A673 (cell line): ENCODE measurements at regions not wholly inside any gene's neighbourhood (a gene's known extent, or its start where the extent isn't known, plus 50 kb on each side); places are given as distances from the start of the nearest gene placed in this dataset.

ENCODE experiments used
- BruUV-seq: library from RNA; stranded (reverse); fragments of 400-500 nt; replicated peaks from 2 replicates; lab custom pipeline; 2021; lab: Mats Ljungman, UMichigan
- CTCF ChIA-PET: fragments of 300-600 bp; sonication (Branson Sonifier 250); formaldehyde crosslinking; loops from one replicate; lab custom pipeline; 2022; ENCODE audit warnings: antibody characterized with exemption; lab: Charles Lee
- POLR2A ChIA-PET: fragments of 300-600 bp; sonication (Branson Sonifier 250); formaldehyde crosslinking; loops from one replicate; lab custom pipeline; 2022; ENCODE audit warnings: antibody characterized with exemption; ENCODE audit not compliant: low non-redundant PET; lab: Charles Lee
- DNase-seq: peaks from one replicate; pipeline ENCODE4 v3.0.0-alpha.2; 2015; ENCODE audit warnings: low spot score
- H3K27ac ChIP-seq: fragments of 200-600 bp; sonication (generic); 2 replicates; pipeline ENCODE4 v1.5.1; 2016; ENCODE audit warnings: mixed run types, low read depth, mild to moderate bottlenecking, mixed read lengths, antibody characterized with exemption, low read length; ENCODE audit not compliant: poor library complexity, severe bottlenecking
- H3K27me3 ChIP-seq: fragments of 200-600 bp; sonication (generic); replicated peaks from 2 replicates; pipeline ENCODE4 v1.6.1; 2017; ENCODE audit warnings: mixed run types, low read depth, mild to moderate bottlenecking, mixed read lengths, antibody characterized with exemption, low read length; ENCODE audit not compliant: insufficient read depth, poor library complexity
- H3K36me3 ChIP-seq: fragments of 200-600 bp; sonication (generic); 2 replicates; pipeline ENCODE4 v1.6.1; 2016; ENCODE audit warnings: mixed run types, mild to moderate bottlenecking, mixed read lengths, antibody characterized with exemption, low read length; ENCODE audit not compliant: insufficient read depth, poor library complexity, severe bottlenecking
- H3K4me1 ChIP-seq: fragments of 200-600 bp; sonication (generic); 2 replicates; pipeline ENCODE4 v1.6.1; 2017; ENCODE audit warnings: mixed run types, mild to moderate bottlenecking, mixed read lengths, antibody characterized with exemption, low read length; ENCODE audit not compliant: insufficient read depth, poor library complexity, severe bottlenecking
- H3K4me3 ChIP-seq: fragments of 200-600 bp; sonication (generic); 2 replicates; pipeline ENCODE4 v1.5.1; 2016; ENCODE audit warnings: low read depth, mixed run types, mild to moderate bottlenecking, mixed read lengths, low read length; ENCODE audit not compliant: poor library complexity, severe bottlenecking
- H3K9me3 ChIP-seq: fragments of 200-600 bp; sonication (generic); 2 replicates; pipeline ENCODE4 v1.6.1; 2016; ENCODE audit warnings: mixed run types, low read depth, mild to moderate bottlenecking, mixed read lengths, antibody characterized with exemption, low read length; ENCODE audit not compliant: poor library complexity, severe bottlenecking
- EZH2 ChIP-seq: fragments of 200-600 bp; sonication (generic); IDR thresholded peaks from 2 replicates; pipeline ENCODE4 v1.6.1; 2017; ENCODE audit warnings: borderline replicate concordance, low read depth, mild to moderate bottlenecking, mixed read lengths, antibody characterized with exemption, low read length; ENCODE audit not compliant: poor library complexity, severe bottlenecking
- intact Hi-C: fragments of 100-400 bp; cut with micrococcal nuclease; formaldehyde crosslinking; loops from one replicate; pipeline ENCODE4 v1.10.0; 2022; ENCODE audit not compliant: unreplicated experiment
- TF ChIP-seq, protein P1 (sequence below): fragments of 300-800, 200-600 bp; sonication (generic); conservative IDR thresholded peaks from 2 replicates; pipeline ENCODE4 v1.5.1; 2017; ENCODE audit warnings: low read depth, mild to moderate bottlenecking, antibody characterized with exemption, low read length, moderate library complexity, mixed read lengths

- Histone ChIP-seq H3K27me3 (no peaks in the 10 kb centered on the region), H3K4me1 (no peaks in the 10 kb centered on the region), H3K36me3 (no peaks in the 10 kb centered on the region), H3K4me3 (no peak overlapping the region), H3K9me3 (no peaks in the 10 kb centered on the region), H3K27ac (no peak overlapping the region)
- DNase-seq: no peak
- POLR2A ChIA-PET: no interaction called here
- intact Hi-C loops: no loop called here
- no peak for TF ChIP-seq EZH2
- TF ChIP-seq, protein P1, sequence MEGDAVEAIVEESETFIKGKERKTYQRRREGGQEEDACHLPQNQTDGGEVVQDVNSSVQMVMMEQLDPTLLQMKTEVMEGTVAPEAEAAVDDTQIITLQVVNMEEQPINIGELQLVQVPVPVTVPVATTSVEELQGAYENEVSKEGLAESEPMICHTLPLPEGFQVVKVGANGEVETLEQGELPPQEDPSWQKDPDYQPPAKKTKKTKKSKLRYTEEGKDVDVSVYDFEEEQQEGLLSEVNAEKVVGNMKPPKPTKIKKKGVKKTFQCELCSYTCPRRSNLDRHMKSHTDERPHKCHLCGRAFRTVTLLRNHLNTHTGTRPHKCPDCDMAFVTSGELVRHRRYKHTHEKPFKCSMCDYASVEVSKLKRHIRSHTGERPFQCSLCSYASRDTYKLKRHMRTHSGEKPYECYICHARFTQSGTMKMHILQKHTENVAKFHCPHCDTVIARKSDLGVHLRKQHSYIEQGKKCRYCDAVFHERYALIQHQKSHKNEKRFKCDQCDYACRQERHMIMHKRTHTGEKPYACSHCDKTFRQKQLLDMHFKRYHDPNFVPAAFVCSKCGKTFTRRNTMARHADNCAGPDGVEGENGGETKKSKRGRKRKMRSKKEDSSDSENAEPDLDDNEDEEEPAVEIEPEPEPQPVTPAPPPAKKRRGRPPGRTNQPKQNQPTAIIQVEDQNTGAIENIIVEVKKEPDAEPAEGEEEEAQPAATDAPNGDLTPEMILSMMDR: no peak
- BruUV-seq: no TSS peak
- CTCF ChIA-PET: no interaction called here
Observed at GRCh38 chr12:69163681-69164362, 75.5 kb upstream of the CPSF6 start.

- Histone ChIP-seq H3K36me3 (no peaks in the 10 kb centered on the region), H3K27me3 (no peaks in the 10 kb centered on the region), H3K4me1 (no peaks in the 10 kb centered on the region), H3K4me3 (no peak overlapping the region), H3K9me3 (no peaks in the 10 kb centered on the region), H3K27ac (no peak overlapping the region)
- TF ChIP-seq, protein P1: no peak
- no peak for TF ChIP-seq EZH2
- POLR2A ChIA-PET: no interaction called here
- DNase-seq: no peak
- BruUV-seq: no TSS peak
- intact Hi-C loops: no loop called here
- CTCF ChIA-PET: no interaction called here
Observed at GRCh38 chr12:69167648-69168165, 71.7 kb upstream of the CPSF6 start.

- CTCF ChIA-PET: no interaction called here
- H3K4me1 ChIP-seq: no peaks in the 10 kb centered on the region
- H3K36me3 ChIP-seq: no peaks in the 10 kb centered on the region
- TF ChIP-seq EZH2: no peak
- TF ChIP-seq, protein P1: no peak
- no peaks in the 10 kb centered on the region for H3K9me3 ChIP-seq
- intact Hi-C loops: no loop called here
- H3K4me3 ChIP-seq: no peak overlapping the region
- POLR2A ChIA-PET: no interaction called here
- no peaks in the 10 kb centered on the region for H3K27me3 ChIP-seq
- no peak for DNase-seq
- no TSS peak for BruUV-seq
- H3K27ac ChIP-seq: no peak overlapping the region
Observed at GRCh38 chr12:69168363-69168762, 71.0 kb upstream of the CPSF6 start.
